OCI-LY1 (cell line): ENCODE measurements at regions not wholly inside any gene's neighbourhood (a gene's known extent, or its start where the extent isn't known, plus 50 kb on each side); places are given as distances from the start of the nearest gene placed in this dataset.

ENCODE experiments used
- CTCF ChIP-seq: fragments of 200-600 bp; sonication (generic), shearing (Covaris generic); IDR thresholded peaks from 2 replicates; pipeline ENCODE4 v1.5.1; 2017; ENCODE audit warnings: mild to moderate bottlenecking, antibody characterized with exemption, low read length, moderate library complexity, mixed read lengths
- EZH2 ChIP-seq: fragments of 200-600 bp; sonication (generic), shearing (Covaris generic); IDR thresholded peaks from 2 replicates; pipeline ENCODE4 v1.8.0; 2017; ENCODE audit warnings: borderline replicate concordance, mixed run types, mild to moderate bottlenecking, antibody characterized with exemption, low read length, moderate library complexity, mixed read lengths

GRCh38 chr10:2165771-2166460 is 428.6 kb upstream of the ADARB2 start:
- TF ChIP-seq CTCF (no peak), EZH2 (no peak)
